HEK293 (cell line): ENCODE measurements at regions not wholly inside any gene's neighbourhood (a gene's known extent, or its start where the extent isn't known, plus 50 kb on each side); places are given as distances from the start of the nearest gene placed in this dataset.

Source experiments
- CTCF ChIA-PET: fragments of 350-600 bp; formaldehyde crosslinking; extraction: SDS; loops from one replicate; lab custom pipeline; 2021; ENCODE audit warnings: antibody characterized with exemption; lab: Yijun Ruan, JAX
- POLR2A ChIA-PET: fragments of 300-600 bp; formaldehyde crosslinking; extraction: SDS; loops from one replicate; lab custom pipeline; 2020; ENCODE audit warnings: antibody characterized with exemption, inconsistent platforms; lab: Yijun Ruan, JAX
- H3K27ac ChIP-seq: fragments of 200-500 bp; sonication (Bioruptor generic); 2 replicates; pipeline ENCODE4 v1.5.1; 2014; ENCODE audit warnings: low read depth, low read length, control low read depth, inconsistent platforms; ENCODE audit errors: extremely low read depth
- H3K36me3 ChIP-seq, 2 experiments: fragments of 200-500 bp in 1 of 2; sonication (Bioruptor generic) in 1 of 2; 1 replicate in 1 of 2; 2 replicates in 1 of 2; pipeline ENCODE4 v1.5.1; 2014 to 2017; ENCODE audit warnings: inconsistent platforms in 2 of 2, low read length in 2 of 2; ENCODE audit not compliant: control insufficient read depth in 2 of 2, insufficient read depth in 1 of 2
- H3K4me1 ChIP-seq: fragments of 200-500 bp; sonication (Bioruptor generic); 2 replicates; pipeline ENCODE4 v1.5.1; 2014; ENCODE audit warnings: mild to moderate bottlenecking, low read length, inconsistent platforms; ENCODE audit not compliant: control insufficient read depth, insufficient read depth
- H3K4me3 ChIP-seq: 2 replicates; pipeline ENCODE4 v1.5.1; 2011; ENCODE audit warnings: low read depth, mild to moderate bottlenecking, control low read depth, low read length, moderate library complexity
- H3K9me3 ChIP-seq: fragments of 200-500 bp; sonication (Bioruptor generic); 2 replicates; pipeline ENCODE4 v1.5.1; 2014; ENCODE audit warnings: low read depth, low read length, inconsistent platforms; ENCODE audit not compliant: control insufficient read depth, insufficient read depth
- FEZF1 ChIP-seq: fragments of 450-650 bp; formaldehyde crosslinking; IDR thresholded peaks from 2 replicates; pipeline ENCODE4 v1.5.1; 2016; ENCODE audit warnings: missing biosample characterization, missing genetic modification characterization
- GLI4 ChIP-seq: fragments of 450-650 bp; formaldehyde crosslinking; IDR thresholded peaks from 2 replicates; pipeline ENCODE4 v1.5.1; 2016; ENCODE audit warnings: missing biosample characterization, missing genetic modification characterization
- GLIS2 ChIP-seq: fragments of 450-650 bp; formaldehyde crosslinking; IDR thresholded peaks from 2 replicates; pipeline ENCODE4 v1.5.1; 2016; ENCODE audit warnings: missing biosample characterization, missing genetic modification characterization
- KLF16 ChIP-seq: fragments of 450-650 bp; formaldehyde crosslinking; IDR thresholded peaks from 2 replicates; pipeline ENCODE4 v1.5.1; 2017; ENCODE audit warnings: missing biosample characterization, missing genetic modification characterization
- PRDM2 ChIP-seq: fragments of 450-650 bp; formaldehyde crosslinking; IDR thresholded peaks from 2 replicates; pipeline ENCODE4 v1.5.1; 2016; ENCODE audit warnings: missing biosample characterization, missing genetic modification characterization, borderline replicate concordance
- SCRT1 ChIP-seq: fragments of 450-650 bp; formaldehyde crosslinking; IDR thresholded peaks from 2 replicates; pipeline ENCODE4 v1.5.1; 2016; ENCODE audit warnings: missing biosample characterization, missing genetic modification characterization, borderline replicate concordance
- TCF7L2 ChIP-seq: IDR thresholded peaks from 2 replicates; pipeline ENCODE4 v1.6.1; 2011; ENCODE audit warnings: low read depth, mild to moderate bottlenecking, inconsistent platforms, low read length, moderate library complexity, borderline replicate concordance
- ZBTB8A ChIP-seq: fragments of 450-650 bp; formaldehyde crosslinking; IDR thresholded peaks from 2 replicates; pipeline ENCODE4 v1.5.1; 2016; ENCODE audit warnings: missing biosample characterization, missing genetic modification characterization
- ZFHX2 ChIP-seq: fragments of 450-650 bp; formaldehyde crosslinking; conservative IDR thresholded peaks from 2 replicates; pipeline ENCODE4 v1.5.1; 2016; ENCODE audit warnings: missing biosample characterization, missing genetic modification characterization
- ZFP37 ChIP-seq: fragments of 450-650 bp; formaldehyde crosslinking; IDR thresholded peaks from 2 replicates; pipeline ENCODE4 v1.5.1; 2016; ENCODE audit warnings: missing biosample characterization, missing genetic modification characterization
- ZNF114 ChIP-seq: fragments of 450-650 bp; formaldehyde crosslinking; IDR thresholded peaks from 2 replicates; pipeline ENCODE4 v1.5.0; 2017; ENCODE audit warnings: missing biosample characterization, missing genetic modification characterization
- ZNF133 ChIP-seq: fragments of 450-650 bp; formaldehyde crosslinking; IDR thresholded peaks from 2 replicates; pipeline ENCODE4 v1.5.1; 2016; ENCODE audit warnings: missing biosample characterization, missing genetic modification characterization
- ZNF157 ChIP-seq: fragments of 450-650 bp; formaldehyde crosslinking; IDR thresholded peaks from 2 replicates; pipeline ENCODE4 v1.5.1; 2016; ENCODE audit warnings: missing biosample characterization, missing genetic modification characterization
- ZNF16 ChIP-seq: fragments of 450-650 bp; formaldehyde crosslinking; IDR thresholded peaks from 2 replicates; pipeline ENCODE4 v1.5.1; 2016; ENCODE audit warnings: low read depth, missing biosample characterization, missing genetic modification characterization
- ZNF350 ChIP-seq: fragments of 450-650 bp; formaldehyde crosslinking; IDR thresholded peaks from 2 replicates; pipeline ENCODE4 v1.5.0; 2017; ENCODE audit warnings: missing biosample characterization, mild to moderate bottlenecking, missing genetic modification characterization
- ZNF37A ChIP-seq: fragments of 450-650 bp; IDR thresholded peaks from 2 replicates; pipeline ENCODE4 v1.5.1; 2018; ENCODE audit warnings: missing biosample characterization, missing genetic modification characterization
- ZNF391 ChIP-seq: fragments of 450-650 bp; formaldehyde crosslinking; IDR thresholded peaks from 2 replicates; pipeline ENCODE4 v1.5.1; 2016; ENCODE audit warnings: low read depth, missing biosample characterization, missing genetic modification characterization, borderline replicate concordance
- ZNF555 ChIP-seq: fragments of 450-650 bp; formaldehyde crosslinking; conservative IDR thresholded peaks from 2 replicates; pipeline ENCODE4 v1.5.1; 2017; ENCODE audit warnings: missing biosample characterization, mild to moderate bottlenecking, missing genetic modification characterization, inconsistent platforms
- ZNF664 ChIP-seq: fragments of 450-650 bp; formaldehyde crosslinking; IDR thresholded peaks from 2 replicates; pipeline ENCODE4 v1.5.1; 2016; ENCODE audit warnings: missing biosample characterization, missing genetic modification characterization
- ZNF670 ChIP-seq: fragments of 450-650 bp; formaldehyde crosslinking; IDR thresholded peaks from 2 replicates; pipeline ENCODE4 v1.5.1; 2016; ENCODE audit warnings: missing biosample characterization, missing genetic modification characterization, low read depth
- ZNF776 ChIP-seq: fragments of 450-650 bp; formaldehyde crosslinking; IDR thresholded peaks from 2 replicates; pipeline ENCODE4 v1.5.0; 2017; ENCODE audit warnings: missing biosample characterization, missing genetic modification characterization, borderline replicate concordance
- TF ChIP-seq, protein P1 (sequence below): fragments of 450-650 bp; formaldehyde crosslinking; IDR thresholded peaks from 2 replicates; pipeline ENCODE4 v1.5.1; 2017; ENCODE audit warnings: missing biosample characterization, mild to moderate bottlenecking, missing genetic modification characterization, moderate library complexity
- TF ChIP-seq, protein P2 (sequence below): fragments of 450-650 bp; formaldehyde crosslinking; IDR thresholded peaks from 2 replicates; pipeline ENCODE4 v1.5.1; 2016; ENCODE audit warnings: missing biosample characterization, missing genetic modification characterization

- TF ChIP-seq PRDM2 (tag by site-specific recombination) = no peak
These were observed 539.7 kb downstream of the ANKRD7 start (continued) for GRCh38 chr7:118764221-118764620.

DNA sequence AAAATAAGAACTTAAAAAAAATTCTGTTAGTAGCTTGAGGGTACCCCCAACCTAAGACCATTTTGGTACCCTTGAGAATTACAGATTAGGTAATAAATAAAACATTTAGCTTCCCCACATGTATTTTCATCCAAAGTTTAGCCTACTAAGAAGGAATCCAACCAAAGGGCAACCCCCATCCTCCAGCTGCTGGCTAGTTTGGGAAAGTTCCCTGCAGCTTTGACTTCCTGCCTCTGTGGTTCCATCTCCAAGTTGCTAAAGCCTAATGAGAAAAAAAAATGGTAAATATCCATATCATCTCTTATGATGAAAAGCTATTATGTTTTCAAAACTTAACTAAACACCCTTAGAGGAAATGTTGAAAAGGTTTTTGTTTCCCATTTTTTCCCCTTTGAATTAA lies 547.2 kb downstream of the ANKRD7 start:
- Histone ChIP-seq H3K27ac (no peak overlapping the region), H3K4me3 (no peak overlapping the region), H3K9me3 (no peaks in the 10 kb centered on the region), H3K4me1 (no peaks in the 10 kb centered on the region), H3K36me3 (no peaks in the 10 kb centered on the region)
- TF ChIP-seq ZNF114 (tag by site-specific recombination) (no peak), SCRT1 (tag by site-specific recombination) (no peak), ZNF776 (no peak), ZNF133 (no peak), FEZF1 (tag by site-specific recombination) (no peak), KLF16 (no peak), ZNF350 (tag by site-specific recombination) (no peak)
- CTCF ChIA-PET = interaction anchor here (0.6 kb wide), 1 partner anchor 260 kb away, joined by 3 read pairs; no protein-coding TSS in a partner anchor
- POLR2A ChIA-PET = no interaction called here

GRCh38 chr7:118777308-118777707 lies 552.8 kb downstream of the ANKRD7 start:
- ChIA-PET POLR2A (no interaction called here), CTCF (no interaction called here)
- H3K27ac ChIP-seq = no peak overlapping the region
- H3K4me1 ChIP-seq = no peaks in the 10 kb centered on the region
- H3K9me3 ChIP-seq = no peaks in the 10 kb centered on the region
- TF ChIP-seq ZFHX2 (tag by site-specific recombination) = no peak
- no peak for TF ChIP-seq ZBTB8A (tag by site-specific recombination)
- TF ChIP-seq GLI4 (tag by site-specific recombination) = no peak
- TF ChIP-seq GLIS2 (tag by site-specific recombination) = no peak
- TF ChIP-seq ZNF670 (tag by site-specific recombination) = no peak
- no peak for TF ChIP-seq ZNF391 (tag by site-specific recombination)
- no peak for TF ChIP-seq ZNF157 (tag by site-specific recombination)
- TF ChIP-seq, all 188 proteins: peak for 0
- Histone ChIP-seq H3K4me3 (no peak overlapping the region), H3K36me3 (no peaks in the 10 kb centered on the region)

GRCh38 chr7:118792682-118793081 lies 568.2 kb downstream of the ANKRD7 start:
- Histone ChIP-seq H3K36me3 (no peaks in the 10 kb centered on the region), H3K4me1 (no peaks in the 10 kb centered on the region), H3K9me3 (no peaks in the 10 kb centered on the region), H3K27ac (no peak overlapping the region), H3K4me3 (no peak overlapping the region)
- CTCF ChIA-PET = no interaction called here
- POLR2A ChIA-PET = no interaction called here
- TF ChIP-seq TCF7L2 (no peak), ZNF37A (tag by site-specific recombination) (no peak), ZFP37 (tag by site-specific recombination) (no peak), ZNF664 (tag by site-specific recombination) (no peak), ZNF555 (tag by site-specific recombination) (no peak), ZNF16 (tag by site-specific recombination) (no peak), ZNF776 (no peak)
- TF ChIP-seq, protein P1, sequence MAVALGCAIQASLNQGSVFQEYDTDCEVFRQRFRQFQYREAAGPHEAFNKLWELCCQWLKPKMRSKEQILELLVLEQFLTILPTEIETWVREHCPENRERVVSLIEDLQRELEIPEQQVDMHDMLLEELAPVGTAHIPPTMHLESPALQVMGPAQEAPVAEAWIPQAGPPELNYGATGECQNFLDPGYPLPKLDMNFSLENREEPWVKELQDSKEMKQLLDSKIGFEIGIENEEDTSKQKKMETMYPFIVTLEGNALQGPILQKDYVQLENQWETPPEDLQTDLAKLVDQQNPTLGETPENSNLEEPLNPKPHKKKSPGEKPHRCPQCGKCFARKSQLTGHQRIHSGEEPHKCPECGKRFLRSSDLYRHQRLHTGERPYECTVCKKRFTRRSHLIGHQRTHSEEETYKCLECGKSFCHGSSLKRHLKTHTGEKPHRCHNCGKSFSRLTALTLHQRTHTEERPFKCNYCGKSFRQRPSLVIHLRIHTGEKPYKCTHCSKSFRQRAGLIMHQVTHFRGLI (tag by site-specific recombination) = no peak
- TF ChIP-seq, protein P2, sequence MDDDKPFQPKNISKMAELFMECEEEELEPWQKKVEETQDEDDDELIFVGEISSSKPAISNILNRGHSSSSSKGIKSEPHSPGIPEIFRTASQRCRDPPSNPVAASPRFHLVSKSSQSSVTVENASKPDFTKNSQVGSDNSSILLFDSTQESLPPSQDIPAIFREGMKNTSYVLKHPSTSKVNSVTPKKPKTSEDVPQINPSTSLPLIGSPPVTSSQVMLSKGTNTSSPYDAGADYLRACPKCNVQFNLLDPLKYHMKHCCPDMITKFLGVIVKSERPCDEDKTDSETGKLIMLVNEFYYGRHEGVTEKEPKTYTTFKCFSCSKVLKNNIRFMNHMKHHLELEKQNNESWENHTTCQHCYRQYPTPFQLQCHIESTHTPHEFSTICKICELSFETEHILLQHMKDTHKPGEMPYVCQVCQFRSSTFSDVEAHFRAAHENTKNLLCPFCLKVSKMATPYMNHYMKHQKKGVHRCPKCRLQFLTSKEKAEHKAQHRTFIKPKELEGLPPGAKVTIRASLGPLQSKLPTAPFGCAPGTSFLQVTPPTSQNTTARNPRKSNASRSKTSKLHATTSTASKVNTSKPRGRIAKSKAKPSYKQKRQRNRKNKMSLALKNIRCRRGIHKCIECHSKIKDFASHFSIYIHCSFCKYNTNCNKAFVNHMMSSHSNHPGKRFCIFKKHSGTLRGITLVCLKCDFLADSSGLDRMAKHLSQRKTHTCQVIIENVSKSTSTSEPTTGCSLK (tag by site-specific recombination) = no peak
